HG03095 (cell line): ENCODE measurements at regions not wholly inside any gene's neighbourhood (a gene's known extent, or its start where the extent isn't known, plus 50 kb on each side); places are given as distances from the start of the nearest gene placed in this dataset.
"Not testable (repeated sequence)": the region's sequence is repeated elsewhere in the genome, so short reads cannot be mapped to it uniquely, and the experiment has no call there.

Experiments
- ATAC-seq: cut with Tn5 transposase; IDR thresholded peaks from one replicate; pipeline ENCODE4 v1.9.1; 2021; ENCODE audit warnings: moderate library complexity; ENCODE audit not compliant: unreplicated experiment

DNA sequence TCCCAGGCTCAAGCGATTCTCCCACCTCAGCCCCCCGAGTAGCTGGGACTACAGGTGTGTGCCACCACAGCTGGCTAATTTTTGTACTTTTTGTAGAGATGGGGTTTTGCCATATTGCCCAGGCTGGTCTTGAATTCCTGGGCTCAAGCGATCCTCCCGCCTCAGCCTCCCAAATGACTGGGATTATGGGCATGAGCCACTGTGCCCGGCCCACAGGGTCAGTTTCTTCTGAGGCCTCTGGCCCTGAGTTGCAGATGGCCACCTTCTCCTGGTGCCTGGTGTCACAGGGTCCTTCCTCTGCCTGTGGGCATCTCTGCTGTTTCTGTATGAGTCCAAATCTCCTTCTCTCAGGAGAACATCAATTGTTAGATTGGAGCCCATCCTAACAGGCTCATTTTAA lies 121.4 kb upstream of the TNRC6C start:
- ATAC-seq: not testable (repeated sequence)

DNA sequence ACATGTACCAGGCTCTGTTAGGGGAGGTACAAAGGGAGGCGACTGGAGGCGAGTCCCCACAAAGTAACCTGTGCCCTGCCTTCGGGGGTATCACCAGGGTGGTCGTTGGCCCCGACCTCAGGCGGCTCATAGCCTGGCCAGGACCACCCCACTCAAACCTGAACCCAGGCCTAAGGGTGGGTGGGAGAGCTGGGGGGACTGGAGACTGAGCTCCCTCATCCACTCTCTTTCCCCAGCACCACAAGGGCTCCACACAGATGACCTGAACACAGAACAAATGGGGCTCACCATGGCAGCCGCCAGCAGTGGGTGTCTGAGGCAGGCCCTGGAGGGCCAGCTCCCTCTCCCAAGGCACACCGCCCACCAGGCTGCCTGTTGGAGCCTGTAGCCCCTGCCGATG lies 120.6 kb upstream of the TNRC6C start:
- ATAC-seq: no peak

DNA sequence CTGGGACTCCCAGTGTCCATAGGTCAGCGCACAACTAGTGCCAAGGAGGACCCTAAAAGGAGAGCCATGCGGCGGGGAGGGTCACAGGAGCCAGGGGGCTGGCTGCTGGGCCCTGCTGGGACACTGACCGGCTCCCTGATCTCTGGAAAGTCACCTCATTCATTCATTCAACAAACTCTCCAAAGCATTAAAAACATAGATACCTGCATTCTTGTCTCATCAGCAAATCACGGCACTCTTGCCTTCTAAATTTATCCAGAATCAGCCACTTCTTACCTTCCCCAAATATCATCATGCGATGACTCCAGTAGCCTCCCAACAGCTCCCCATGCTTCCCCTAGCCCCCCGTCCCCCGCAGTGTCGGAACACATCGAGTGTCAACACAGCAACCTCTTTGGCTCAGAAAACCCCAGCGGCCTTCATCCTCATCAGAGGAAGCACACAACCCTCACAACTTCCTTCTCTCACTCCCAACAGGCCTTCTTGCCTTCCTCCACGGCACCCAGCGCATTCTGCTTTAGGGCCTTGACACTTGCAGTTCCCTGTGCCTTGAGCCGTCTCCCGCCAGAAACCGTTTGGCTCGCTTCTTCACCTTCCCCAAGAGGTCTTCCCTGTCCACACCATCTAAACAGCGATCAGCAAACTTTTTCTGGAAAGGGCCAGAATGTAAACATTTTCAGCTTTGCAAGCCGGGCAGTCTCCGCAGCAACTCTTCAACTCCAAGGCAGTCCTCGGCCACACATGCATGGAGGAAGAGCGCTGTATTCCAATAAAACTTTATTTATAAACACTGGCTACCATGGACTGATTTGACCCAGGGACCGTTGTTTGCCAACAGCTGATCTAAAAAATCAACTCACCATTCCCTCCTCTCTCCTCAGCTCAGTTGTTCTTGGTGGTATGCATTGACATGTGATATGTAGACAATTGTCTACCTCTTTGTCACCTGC lies 119.5 kb upstream of the TNRC6C start:
- ATAC-seq: no peak

DNA sequence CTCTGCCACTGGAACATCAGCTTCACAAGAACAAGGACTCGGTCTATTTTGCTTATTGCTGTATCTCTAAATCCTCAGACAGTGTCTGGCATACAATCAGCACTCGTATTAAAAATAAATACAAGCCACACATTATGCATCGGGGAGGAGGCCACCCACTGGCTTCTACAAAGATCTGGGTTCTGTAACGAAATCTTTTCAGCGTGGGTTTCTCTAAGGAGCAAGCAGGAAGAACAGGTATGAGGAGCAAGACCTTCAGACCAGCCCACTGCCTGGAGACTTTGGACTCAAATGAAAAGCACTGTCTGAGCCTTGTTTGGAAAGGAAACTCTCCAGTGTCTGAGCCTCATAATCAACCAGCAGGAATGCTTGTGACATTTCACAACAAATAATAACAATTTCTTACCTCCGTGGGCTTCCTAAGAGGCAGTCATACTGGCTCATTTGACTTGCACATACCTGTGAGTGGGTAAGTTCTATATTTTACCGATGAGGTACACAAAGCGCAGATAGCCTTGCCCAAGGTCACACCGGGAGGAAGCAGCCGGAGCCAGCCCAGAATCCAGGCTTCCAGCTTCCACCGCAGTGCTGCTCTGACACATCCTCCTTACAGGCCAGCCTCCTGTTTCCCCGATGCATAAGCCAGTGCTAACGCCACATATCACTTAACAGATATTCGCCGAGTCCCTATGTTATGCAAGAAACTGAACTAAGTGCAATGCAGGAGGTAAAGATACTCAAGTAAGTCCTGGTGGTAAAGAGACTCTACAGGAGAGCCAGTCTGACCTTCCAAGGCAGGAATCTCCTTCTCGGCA lies 118.6 kb upstream of the TNRC6C start:
- ATAC-seq: no peak

DNA sequence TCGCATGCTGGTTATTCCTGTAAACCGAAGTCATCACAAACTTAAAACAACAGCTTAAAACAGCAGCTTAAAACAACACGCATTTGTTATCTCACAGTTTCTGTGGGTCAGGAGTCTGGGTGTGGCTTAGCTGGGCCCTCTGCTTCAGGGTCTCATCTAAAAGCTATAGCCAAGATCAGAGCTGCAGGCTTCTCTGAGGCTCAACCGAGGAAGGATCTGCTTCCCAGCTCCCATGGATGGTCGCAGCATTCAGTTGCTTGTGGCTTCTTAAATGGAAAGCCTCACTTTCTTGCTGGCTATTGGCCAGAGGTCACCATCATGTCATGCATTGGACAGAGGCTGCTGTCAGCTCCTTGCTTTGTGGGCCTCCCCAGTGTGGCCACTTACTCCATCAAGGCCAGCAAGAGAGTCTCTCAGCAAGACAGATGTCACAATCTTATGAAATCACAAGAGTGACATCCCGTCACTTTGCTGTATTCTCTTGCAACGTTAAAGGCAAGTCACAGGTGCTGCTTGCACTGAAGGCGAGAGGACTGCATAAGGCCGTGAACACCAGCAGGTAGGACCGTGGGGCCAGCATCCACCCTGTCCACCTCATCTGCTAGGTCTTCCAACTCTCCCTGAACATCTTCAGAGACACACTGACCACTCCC lies 117.9 kb upstream of the TNRC6C start:
- no peak for ATAC-seq

DNA sequence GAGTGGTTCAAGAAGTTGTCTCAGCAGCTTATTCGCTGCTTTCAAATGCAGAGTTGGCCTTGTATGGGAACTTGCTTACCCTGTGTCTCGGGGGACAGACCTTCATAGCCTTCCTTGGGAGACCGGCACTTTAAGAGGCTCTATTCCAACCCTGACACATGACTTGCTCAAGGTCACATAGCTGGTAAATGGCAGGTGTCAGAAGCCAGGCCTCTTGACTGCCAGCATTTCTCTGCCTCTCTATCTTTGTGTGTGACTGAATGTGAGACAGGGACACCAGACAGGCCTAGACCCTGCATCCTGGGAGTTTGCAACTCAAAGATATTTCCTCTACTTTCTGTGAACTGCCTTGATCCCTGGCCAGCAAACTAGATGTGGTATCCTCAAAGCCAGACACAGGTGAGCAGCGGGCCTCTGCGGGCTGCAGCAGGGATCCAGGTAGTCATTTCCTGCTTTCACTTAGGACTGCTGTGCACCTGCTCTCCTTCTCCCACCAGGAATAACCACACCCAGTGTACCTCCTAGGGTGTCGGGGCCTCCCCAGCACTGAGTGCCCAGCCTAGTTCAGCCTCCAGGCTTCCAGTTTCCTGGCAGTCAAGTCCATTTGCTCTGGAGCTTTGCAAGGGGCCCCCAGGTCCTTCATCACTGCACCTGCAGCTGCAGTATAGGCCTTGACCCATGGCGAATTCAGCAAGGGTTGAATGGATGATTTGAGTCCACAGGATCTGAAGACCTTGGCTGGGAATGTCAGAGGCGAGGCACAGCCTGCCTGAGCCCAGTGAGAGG lies 116.6 kb upstream of the TNRC6C start:
- ATAC-seq: no peak

DNA sequence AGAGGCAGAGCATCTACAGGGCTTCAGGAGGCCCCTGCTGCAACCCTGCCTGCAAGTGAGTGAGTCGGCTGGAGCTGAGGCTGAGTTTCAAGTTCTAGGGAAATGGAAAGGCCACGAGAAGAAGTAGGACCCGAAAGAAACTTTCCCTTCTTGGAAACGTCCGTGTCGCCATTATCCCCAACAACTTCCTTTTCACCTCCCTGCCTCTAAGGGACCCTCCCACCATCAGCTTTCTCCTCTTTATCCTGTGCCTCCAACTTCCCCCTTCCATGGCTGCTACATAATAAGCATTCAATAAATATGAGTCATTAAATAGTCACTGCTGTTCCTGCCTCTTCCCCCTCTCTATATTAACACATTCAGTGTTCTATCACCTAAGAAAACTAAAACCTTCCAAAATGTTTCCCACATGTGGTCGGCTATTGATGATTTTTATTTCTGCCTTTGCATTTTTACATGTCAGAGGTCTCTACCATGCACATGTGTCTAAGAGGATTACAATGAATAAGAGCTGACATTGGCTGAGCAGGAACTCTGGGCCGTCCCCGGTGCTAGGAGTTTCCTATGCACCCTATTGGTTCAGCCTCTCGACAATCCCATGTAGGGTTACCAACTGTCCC lies 115.9 kb upstream of the TNRC6C start:
- no peak for ATAC-seq

DNA sequence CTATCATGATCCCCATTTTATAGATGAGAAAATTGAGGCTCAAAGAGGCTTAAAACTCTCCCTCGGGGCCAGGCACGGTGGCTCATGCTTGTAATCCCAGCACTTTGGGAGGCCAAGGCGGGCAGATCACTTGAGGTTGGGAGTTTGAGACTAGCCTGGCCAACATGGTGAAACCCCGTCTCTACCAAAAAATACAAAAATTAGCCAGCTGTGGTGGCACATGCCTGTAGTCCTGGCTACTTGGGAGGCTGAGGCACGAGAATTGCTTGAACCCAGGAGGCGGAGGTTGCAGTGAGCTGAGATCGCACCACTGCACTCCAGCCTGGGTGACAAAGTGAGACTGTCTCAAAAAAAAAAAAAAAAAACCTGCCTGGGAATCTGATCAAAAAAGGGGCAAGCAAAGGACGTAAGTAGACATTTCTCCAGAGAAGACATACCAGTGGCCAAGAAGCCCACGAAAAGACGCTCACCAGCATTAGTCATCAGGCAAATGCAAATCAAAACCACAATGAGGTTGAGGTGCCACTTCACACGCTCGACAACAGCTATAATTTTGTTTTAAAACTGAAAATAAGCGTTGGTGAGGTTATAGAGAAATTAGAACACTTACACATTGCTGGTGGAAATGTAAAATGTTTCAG lies 115.1 kb upstream of the TNRC6C start:
- ATAC-seq: not testable (repeated sequence)

DNA sequence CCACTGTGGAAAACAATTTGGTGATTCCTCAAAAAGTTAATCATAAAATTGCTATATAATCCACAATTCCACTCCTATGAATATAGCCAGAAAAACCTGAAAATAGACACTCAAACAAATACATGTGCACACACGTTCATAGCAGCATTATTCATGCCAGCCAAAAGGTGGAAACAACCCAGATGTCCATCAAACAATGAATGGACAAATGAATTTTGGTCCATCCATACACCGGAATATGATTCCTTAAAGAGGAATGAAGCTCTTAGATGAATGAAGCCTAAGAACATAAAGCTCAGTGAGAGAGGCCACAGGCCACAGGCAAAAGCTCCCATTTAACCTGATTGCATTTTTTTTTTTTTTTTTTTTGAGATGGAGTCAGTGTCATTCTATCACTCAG lies 114.6 kb upstream of the TNRC6C start:
- ATAC-seq: no peak

DNA sequence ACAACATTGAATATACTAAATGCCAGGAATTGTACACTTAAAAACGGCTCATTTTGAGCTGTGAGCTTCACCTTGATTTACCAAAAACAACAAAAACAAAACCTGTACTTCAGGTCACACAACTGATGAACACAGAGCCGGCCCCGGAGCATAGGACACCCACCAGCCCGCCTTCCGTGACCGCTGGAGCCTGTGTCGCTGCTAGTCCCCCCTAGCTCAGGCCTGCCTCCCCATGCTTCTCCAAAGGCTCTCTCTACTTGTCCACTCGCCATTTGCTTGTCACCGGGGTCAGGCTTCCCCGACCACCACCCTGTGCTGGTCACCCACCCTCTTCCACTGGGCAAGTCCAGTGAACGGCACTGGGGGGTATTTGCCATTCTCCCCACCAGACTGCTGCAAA lies 113.8 kb upstream of the TNRC6C start:
- no peak for ATAC-seq

DNA sequence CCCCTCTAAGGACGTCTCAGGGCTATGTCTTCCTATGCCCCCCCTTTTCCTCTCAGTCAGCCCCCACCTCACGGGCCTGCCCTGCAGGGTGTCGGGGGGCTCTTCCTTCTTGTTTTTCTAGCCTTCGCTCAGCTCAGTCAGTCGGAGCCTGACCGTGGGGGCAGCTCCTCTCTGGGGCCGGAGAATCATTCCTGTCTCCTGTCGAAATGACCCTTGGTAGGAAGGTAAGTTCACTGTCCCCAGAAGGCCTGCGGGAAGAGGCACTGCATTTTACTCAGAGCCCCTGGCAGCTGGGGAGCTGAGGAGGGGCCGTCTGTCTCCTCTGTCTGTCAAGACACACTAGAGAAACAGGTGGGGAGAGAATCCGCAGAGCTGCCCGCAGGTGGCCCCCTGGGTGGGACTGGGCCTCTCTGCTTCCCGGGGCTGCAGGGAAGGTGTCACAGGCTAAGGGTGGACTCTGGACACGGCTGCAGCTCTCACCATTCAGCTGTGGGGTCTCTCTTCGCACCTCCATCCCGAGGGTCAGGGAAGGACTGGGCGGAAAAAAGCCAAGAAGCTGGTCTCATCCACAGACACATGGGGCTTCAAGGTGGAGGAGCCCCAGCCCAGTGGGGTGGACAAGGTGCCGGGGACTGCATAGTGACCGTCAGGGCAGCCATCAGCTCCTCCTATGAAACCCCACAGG lies 112.8 kb upstream of the TNRC6C start:
- ATAC-seq: no peak

DNA sequence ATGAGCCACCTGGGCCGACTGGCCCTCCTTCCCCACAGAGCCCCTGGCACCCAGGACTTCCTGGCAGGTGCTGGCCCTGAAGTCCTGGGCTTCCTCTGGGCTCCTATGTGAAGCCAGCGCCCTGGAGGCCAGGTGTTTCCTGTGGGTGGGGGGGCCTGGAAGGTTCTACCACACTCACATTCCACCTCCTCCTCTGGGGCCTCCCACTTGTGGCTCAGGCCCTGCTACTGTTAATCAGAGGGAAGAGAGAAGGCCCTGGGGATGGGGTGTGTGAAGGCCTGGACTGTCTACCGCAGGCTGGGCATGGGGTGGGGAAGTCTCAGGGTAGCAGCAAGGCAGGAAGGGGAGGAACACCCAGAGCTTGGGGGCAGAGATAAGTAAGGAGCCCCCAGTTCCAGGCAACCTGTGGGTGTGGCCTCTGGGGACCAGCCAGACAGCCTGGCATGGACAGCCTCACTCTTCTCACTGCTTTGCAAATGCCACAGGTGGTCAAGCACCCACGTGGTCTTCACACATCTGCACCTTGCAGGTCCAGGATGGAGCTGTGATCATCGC lies 111.9 kb upstream of the TNRC6C start:
- no peak for ATAC-seq

DNA sequence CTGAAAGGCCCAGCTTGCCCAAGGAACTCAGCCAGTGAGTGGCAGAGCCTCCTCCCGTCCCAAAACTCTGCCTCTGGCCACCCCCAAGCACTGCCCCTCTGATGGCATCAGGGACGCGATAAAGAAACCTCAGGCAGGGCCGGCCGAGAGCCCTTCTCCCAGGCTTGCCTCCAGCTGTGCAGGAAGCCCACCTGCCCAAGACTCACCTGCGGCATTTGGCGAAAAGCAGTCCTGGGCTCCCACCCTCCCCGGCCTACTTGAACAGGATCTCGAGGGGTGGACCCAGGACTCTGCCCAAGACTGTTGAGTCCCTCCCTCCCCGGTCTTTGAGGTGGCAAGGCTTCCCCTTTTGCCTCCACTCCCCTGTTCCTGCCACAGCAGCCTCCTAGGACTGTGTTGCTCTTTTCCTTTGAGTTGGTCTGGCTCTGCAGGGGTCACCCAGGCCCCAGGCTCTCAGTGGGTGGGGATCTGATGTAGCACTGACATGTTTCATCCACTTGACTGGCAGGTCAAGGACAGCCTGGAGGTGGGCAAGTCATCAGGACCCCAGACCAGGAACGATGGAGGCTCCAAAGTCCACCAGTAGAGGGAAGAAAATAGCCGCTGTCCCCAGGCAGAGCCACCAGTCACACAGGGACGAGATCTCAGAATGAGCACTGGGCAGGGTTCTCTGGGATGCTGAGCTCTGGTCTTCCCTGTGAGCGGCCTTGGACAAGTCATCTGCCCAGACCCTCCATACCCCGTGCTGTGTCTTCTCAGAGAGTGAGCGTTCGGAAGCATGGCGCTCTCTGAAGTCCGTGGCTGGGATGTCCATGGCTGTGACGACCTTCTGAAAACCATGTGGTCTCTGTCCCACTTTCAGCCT lies 111.0 kb upstream of the TNRC6C start:
- no peak for ATAC-seq

DNA sequence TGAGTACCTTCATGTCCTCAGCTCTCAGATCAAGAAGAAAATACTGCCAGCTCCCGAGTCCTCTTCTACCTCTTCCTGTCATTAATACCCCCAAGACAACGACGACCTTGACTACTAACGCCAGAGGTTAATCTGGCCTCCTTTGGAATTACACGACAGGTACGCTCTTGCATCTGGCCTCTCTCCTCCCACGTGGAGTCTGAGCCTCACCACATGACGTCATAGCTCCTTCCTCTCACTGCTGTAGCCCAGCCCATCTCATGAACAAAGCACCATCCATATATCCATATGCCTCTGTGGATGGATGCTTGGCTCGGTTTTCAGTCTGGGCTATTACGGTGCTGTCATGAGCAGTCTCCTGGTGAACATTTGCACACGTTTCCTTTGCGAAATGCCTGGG lies 110.2 kb upstream of the TNRC6C start:
- no peak for ATAC-seq

DNA sequence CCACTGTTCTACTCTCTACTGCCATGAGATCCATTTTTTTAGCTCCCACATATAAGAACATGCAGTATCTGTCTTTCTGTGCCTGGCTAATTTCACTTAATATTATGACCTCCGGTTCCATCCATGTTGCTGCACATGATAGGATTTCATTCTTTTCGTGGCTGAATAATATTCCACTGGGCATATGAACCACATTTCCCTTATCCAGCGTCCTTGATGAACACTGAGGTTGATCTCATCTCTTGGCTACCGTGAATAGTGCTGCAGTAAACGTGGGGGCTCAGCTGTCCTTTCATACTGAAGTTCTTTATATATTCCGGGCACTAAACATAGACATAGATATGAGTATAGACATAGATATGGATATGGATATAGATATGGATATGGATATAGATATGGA lies 109.3 kb upstream of the TNRC6C start:
- no peak for ATAC-seq

DNA sequence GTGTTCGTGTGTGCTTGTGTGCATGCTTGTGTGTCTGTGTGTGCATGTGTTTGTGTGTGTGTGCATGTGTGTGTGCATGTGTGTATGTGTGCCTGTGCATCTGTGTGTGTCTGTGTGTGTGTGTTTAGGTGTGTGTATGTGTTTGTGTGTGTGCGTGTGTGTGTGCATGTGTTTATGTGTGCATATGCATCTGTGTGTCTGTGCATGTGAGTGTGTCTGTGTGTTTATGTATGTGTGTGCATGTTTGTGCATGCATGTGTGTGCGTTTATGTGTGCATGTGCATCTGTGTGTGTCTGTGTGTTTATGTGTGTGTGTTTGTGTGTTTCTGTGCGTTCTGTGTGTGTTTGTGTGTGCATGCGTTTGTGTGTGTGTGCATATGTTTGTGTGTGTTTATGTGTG lies 106.6 kb upstream of the TNRC6C start:
- no peak for ATAC-seq

DNA sequence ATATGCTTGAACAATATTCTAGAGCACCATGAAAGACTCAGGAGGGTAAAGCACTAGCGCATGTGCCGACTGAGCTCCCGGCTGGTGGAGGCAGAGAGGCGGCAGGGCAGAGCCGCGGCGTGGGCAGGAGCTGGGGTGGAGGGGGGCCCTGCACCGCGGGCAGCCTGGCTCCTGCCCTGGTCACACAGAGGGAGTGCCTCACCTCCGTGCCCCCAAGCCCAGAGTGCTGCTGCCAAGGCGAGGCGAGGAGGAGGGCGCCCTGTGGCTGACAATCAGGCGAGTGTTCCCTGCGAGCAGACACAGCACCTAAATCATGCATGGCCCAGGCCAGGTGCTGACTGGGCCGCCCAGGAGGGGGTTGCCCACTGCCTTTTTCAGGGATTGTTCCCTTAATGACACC lies 105.8 kb upstream of the TNRC6C start:
- ATAC-seq: no peak
